ENCODE measurements at regions not wholly inside any gene's neighbourhood (a gene's known extent, or its start where the extent isn't known, plus 50 kb on each side); places are given as distances from the start of the nearest gene placed in this dataset.

DNA sequence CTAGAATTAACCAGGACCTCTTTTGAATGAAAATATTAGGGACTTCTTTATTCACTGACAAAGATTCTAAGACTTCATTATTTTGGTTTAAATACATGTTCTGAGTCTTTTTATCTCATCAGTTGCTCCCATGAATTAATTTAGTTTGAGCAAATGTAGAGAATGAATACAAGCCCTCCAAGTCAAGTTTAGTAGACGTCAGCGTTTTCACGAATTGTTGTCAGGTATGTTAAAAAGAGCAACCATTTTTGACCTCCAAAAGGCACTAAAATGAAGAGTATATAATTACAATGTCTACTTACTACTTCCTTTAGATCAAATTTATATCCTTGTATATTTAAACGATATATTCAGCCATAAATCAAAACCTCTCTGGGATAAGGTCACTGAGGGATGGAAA, 809.3 kb upstream of the CDH6 start:
- TF ChIP-seq, protein P1, sequence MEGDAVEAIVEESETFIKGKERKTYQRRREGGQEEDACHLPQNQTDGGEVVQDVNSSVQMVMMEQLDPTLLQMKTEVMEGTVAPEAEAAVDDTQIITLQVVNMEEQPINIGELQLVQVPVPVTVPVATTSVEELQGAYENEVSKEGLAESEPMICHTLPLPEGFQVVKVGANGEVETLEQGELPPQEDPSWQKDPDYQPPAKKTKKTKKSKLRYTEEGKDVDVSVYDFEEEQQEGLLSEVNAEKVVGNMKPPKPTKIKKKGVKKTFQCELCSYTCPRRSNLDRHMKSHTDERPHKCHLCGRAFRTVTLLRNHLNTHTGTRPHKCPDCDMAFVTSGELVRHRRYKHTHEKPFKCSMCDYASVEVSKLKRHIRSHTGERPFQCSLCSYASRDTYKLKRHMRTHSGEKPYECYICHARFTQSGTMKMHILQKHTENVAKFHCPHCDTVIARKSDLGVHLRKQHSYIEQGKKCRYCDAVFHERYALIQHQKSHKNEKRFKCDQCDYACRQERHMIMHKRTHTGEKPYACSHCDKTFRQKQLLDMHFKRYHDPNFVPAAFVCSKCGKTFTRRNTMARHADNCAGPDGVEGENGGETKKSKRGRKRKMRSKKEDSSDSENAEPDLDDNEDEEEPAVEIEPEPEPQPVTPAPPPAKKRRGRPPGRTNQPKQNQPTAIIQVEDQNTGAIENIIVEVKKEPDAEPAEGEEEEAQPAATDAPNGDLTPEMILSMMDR (IDR thresholded peaks at IDR 0.05) = no peak
- TF ChIP-seq ZFX (IDR thresholded peaks at IDR 0.05; ENCODE audit: borderline replicate concordance) = no peak
